HG03196 (cell line): ENCODE measurements at regions not wholly inside any gene's neighbourhood (a gene's known extent, or its start where the extent isn't known, plus 50 kb on each side); places are given as distances from the start of the nearest gene placed in this dataset.
A peak's percentile ranks its signal among the peaks of the same experiment; 100 is the strongest.
"Not testable (repeated sequence)": the region's sequence is repeated elsewhere in the genome, so short reads cannot be mapped to it uniquely, and the experiment has no call there.

ENCODE experiments used
- ATAC-seq: cut with Tn5 transposase; IDR thresholded peaks from one replicate; pipeline ENCODE4 v1.9.1; 2021; ENCODE audit not compliant: unreplicated experiment

DNA sequence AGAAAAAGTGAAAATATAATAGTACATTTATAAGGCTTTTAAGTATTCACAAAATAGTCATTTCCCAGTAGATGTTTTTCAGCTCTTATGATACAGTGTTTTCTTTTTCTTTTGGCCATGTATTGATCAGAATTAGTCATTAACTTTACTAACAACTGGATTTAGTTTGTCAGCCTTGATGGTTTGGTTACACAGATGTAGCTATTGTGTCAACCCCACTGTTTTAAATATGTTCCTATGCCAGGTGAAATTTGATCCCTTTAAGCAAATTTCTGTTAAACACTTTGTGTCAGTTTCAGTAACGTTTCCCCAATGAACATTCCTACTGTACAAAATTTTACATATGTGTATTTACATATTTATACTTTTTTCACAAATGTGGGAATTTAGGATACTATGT, 261.5 kb upstream of the STARD13 start:
- ATAC-seq = no peak

DNA sequence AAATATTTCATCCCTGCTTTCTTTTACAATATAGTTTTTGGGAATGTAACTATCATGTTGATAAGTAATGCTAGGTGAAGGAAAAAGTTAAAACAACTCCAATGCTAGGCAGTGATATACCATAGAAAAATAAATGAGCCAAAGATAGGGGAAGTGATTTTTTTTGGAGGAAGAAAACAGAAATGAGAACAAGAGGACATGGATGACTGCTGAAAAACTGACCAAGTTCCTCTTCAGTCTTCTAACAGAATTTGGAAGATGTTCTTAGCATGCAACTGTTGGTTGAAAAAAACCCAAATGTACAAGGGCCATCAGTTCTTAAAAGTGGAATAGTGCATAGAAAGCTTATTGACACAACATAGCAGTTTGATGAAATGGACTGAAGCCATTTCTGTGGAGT, 262.5 kb upstream of the STARD13 start:
- ATAC-seq = no peak

DNA sequence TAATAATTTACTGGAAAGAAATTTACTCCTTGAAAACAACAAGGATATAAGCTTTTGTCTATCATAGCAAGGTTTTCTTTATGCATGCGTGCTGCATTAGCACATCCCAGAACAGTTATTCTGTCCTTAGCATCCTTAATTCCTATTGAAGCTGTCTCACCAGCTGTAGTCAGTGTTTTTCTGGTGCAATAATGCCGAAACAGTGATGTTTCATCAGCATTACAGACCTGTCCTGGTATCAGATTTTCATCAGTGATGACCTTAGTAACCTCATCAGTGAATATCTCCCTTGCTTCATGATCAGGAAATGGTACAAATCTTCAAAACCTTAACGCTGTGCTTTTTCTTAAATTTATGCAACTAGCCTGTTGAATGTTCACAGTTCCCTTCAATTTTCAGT, 264.7 kb upstream of the STARD13 start:
- no peak for ATAC-seq

DNA sequence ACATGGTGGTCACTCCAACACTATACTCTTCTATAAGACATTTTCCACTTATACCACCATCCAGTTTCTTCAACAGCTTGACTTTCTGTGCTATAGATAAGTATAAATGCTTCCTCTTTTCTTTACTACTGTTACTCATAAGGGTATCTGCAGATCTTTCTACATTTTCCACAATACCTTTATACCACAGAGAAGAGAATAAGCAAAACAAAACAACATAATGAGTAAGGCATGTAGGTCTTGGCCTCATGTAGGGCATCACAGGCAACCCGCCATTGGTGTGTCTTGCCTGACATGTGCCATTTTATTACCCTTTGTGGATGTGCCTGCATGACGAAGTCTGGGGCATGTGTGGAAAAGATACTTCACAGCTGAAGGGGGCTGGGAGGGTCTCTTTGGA, 265.3 kb upstream of the STARD13 start:
- no peak for ATAC-seq

DNA sequence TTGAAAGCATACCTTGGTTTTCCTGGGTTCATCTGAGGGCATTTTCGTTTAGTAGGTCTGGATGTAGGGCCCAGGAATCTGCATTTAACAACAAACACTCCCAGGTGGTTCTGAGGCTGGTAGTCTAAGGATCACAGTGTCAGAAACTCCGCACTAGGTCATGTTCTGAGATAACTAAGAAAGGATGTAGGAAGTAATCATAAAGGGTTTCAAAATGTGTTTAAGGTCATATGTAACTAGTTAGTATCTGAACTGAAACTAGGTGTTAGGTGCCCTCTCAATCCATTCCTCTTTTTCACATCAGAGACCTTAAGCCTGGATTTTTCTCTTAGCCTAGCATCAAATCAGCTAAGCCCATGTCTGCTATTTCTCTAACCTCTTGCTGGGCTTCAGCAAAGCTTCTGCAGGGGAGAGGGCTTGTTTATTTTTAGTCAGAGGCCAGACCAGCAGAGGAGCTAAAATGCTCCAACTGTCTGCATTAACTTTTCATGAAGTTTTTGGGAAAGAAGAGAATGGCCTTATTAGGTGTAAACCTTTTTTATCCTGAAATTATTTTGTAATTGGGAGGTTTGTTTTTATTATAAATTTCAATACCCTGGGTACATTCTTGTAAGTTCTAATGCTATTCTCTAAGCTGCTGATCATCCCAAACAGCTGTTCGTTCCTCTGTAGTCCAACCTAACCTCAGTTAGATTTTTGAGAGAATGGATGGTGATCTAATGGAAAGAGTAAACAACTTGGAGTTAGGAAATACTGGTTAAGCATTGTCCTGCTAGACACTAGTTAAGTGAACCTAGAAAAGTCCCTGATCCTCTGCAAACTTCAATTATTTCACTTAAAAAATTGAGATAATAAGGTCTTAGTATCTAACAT, 262.8 kb upstream of the RFC3 start:
- peak; percentile 91 for ATAC-seq

DNA sequence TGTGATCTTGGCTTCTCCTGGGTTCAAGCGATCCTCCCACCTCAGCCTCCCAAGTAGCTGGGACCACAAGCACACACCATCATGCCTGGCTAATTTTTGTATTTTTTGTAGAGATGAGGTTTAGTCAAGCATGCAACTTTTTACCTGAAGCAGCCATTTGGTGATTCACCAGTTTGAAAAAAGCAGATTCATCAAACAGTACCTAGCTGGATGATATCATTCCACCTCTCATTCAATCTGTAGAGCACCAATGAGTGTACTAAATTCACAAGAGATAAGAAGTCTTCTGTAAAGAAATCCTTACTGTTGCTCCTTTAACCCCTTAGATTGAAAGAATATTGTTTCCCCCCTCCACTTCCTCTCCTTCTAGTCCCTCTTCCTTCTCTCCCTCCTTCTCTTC, 261.1 kb upstream of the RFC3 start:
- ATAC-seq = no peak

DNA sequence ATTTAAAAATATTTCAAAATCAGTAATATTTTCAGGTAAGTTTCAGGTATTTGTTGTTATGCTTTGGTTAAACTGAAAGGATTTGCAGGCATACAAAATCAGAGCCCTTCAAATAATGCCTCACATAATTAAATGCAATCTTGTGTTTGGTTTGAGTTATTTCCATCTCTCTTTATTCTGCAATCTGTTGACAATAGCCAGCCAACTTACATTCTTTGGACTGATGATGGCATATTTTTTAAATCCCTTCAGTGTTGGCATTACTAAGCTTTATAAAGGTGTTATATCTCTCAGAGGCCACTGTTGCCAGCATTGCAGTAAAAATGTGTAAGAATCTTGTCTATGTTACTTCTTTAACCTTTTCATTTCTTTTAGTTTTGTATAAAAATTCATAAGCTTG, 257.2 kb upstream of the RFC3 start:
- ATAC-seq = no peak

DNA sequence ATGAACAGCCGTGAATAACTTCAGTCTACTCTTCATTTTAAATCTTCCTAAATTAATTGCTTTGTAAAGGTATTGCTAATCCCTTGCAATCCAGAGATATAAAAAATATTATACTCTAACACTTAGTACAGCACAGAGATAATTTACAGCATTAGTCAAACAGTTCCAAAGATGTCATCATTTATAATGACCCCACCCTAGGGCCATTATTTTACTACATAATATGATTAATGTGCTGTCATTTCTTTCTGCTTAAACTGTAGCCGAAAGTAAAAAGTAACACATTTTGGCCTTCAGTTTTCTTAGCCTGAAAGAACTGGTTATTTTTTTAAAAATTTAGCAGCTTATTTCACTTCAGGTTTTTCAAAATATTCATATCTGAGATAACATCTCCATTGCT, 256.3 kb upstream of the RFC3 start:
- no peak for ATAC-seq

DNA sequence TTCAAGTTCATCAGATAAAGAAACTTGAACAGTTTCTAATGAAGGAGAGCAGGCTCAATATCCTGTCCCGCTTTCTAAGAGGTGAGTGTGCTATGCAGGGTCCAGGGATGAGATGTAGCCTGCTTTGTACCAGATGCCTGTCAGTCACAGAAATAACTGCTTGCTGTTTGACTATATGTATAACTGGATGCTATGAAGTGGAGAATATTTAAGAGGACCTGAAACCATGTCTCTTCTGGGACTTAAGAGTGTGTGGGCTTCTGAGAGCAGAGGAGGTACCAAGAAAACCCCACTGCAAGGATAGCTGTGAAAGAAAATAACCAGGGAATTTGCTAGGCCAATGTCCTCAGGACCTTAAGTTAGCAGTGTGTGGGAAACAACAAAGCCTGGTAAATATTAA, 246.3 kb upstream of the RFC3 start:
- ATAC-seq = no peak

DNA sequence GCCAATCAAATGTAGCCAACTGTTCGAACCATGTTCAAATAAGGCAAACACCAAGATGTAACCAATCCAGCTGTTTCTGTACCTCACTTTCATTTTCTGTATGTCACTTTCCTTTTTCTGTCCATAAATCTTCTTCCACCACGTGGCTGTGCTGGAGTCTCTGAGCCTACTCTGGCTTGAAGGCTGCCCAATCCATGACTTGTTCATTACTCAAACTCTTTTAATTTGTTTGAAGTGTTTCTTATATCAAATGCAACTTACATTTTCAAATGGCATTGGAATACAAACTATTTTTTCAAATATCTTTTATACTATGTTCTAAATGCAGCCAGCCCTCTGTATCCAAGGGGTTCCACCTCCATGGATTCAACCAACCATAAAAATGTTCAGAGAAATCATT, 245.6 kb upstream of the RFC3 start:
- ATAC-seq = not testable (repeated sequence)

DNA sequence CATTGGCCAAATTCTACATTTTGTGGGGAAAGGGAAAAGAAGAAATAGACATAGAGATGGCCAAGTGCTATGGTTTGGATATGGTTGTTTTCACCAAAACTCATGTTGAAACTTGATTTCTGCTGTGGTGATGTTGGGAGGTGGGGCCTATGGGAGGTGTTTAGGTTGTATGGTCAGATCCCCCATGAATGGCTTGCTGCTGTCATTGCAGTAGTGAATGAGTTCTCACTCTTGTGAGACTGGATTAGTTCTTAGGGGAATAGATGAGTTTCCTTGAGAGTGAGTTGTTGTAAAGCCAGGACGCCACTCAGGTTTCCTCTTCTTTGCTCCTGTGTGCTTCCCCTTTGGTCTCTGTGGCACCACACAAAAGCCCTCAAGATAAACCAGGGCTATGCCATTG, 242.6 kb upstream of the RFC3 start:
- no peak for ATAC-seq

DNA sequence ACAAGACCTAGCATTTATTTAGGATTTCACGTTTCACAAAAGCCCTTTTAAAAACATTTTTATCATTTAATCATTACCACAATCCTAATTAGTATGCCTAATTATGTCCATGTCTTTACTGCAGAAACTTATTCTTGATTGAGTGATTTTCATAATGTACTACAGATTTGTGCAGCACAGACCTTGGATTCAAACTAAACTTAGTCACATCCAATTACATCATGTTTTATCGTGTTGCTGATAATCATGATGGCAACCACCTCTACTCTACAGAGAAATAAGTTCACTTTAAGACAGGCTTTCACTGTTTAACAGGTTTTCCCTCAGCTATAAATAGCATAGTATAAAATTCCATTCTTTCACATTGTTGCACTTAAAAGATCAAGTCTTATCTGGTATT, 240.9 kb upstream of the RFC3 start:
- no peak for ATAC-seq

DNA sequence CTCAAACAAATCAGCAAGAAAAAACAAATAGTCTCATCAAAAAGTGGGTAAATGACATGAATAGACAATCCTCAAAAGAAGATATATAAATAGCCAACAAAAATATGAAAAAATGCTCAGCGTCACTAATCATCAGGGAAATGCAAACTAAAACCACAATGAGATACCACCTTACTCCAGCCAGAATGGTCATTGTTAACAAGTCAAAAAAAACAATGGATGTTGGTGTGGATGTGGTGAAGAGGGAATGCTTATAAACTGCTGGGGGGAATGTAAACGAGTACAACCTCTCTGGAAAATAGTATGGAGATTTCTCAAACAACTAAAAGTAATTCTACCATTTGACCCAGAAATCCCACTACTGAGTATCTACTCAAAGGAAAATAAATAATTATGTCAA, 239.2 kb upstream of the RFC3 start:
- ATAC-seq = no peak

DNA sequence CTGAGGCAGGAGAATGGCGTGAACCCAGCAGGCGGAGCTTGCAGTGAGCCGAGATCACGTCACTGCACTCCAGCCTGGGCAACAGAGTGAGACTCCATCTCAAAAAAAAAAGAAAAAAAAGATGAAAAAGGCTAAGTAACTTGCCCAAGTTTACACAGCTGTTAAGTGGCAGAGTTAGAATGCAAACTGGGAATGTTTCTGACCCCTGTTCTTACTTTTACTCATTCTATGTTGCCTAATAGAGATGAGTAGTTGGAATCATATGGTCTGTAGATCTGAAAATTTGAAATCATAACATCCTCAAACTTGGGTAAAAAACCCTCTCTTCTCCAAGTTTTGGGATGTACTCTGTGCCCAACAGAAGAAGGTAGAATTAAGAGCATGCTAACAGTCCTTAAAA, 235.8 kb upstream of the RFC3 start:
- no peak for ATAC-seq

DNA sequence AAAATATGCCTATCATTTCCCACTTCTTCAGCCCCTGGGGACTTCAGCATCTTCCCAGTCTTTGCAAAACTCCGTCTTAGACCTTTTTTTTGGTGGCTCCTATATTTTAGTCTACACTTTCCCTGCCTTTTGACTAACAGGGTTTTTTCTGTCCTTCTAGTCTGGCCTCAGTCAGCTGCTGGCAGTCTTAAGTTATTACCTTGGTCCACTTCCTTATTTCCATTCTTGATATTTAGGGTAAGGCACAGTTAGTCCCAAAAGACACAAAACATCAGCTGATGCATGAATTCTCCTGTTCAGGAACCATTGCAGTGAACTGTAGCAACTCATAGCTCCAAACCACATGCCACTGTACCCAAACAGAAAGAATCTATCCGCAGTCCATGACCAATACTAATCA, 234.6 kb upstream of the RFC3 start:
- no peak for ATAC-seq

DNA sequence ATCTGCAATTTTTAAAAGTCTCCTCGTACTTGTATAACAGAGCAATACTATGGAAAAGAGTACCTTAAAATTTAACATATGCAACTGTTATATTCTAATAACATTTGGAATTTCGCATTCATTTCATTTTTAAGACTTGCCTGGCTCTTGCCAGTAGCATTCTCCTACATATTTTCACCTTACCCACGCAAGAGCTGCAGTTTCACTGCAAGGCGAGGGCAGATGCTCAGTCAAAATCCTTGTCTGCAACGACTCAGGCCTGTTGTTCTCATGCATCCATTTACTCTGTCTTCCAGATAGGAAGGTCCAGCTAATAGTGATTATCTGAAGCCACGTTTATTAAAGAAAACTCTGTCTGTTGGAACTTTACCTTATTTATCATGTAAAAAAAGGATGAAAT, 227.0 kb upstream of the RFC3 start:
- ATAC-seq = no peak

DNA sequence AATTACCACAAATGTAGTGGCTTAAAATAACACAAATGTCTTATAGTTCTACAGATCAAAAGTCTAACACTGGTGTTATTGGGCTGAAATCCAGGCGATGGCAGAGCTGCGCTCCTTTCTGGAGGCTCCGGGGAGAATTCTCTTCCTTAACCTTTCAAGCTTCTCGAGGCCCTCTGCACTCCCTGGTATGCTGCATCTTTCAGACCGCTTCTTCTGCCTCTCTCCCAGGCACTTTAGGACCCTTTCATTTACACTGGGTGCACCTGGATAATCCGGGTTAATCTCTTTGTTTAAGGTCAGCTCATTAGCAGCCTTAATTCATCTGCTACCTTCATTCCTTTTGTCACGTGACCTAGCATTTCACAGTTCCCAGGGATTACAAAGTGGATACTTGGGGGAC, 211.3 kb upstream of the RFC3 start:
- no peak for ATAC-seq

DNA sequence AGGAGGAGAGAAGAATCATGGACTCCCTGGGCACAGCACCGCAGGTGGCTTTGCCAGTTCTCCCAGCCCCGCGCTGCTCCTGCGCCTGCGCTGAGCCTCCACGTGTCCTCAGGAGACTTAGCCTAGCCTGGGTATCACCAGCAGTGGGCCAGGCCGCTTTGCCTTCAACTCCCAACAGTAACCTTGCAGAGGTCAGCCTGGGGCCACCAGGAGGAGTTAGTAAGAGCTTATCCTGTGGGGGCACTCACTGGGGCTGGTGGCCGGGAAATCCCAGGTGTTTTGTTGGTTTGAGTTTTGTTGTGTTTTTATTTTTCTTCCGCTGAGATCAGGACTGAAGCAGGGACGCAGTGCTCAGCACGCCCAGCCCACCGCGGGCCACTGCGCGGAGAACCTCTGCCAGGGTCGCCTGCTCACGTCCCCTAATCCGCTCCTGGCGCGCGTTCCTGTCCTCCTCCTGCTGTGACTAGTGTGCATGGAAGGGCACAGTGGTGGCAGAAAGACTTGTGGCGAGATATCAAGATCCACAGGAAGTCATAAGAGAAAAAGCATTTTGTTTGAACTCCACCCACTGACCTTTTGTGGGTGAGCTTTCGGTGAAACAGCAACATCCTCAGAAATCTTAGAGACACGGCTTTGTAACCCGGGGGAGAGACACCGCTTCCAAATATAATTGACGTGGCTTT, 207.4 kb upstream of the RFC3 start:
- ATAC-seq = no peak

DNA sequence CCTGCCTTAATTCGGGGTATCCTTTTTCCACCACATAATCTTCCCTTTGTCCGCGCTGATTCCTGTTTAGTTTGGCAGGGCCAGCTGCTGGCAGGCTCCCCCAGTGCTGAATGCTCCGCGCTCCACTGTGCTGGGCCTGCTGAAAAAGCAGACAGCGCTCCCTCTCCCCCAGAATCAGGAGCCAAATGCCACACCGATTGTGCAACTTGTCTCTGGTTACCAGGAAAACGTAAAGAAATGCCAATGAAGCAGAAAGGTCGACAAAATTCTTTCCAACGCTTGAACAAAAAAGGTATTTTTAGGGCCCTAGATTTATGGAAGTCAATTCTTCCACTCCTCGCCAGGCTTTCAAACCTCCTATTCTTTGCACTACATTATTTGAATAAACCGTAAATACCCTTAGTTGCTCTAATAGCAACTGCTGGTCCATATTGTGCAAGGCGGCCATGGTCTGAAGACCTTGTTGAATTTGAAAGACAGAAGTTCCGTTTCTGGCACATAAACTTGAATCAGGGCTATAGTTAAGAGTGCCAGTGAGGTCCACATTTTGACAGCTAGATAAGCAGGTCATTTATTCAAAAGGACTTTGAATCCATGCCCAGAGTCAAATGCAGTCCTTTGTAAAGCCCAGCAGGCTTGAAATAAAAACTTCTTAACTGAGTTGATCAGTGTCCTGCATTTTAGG, 206.7 kb upstream of the RFC3 start:
- ATAC-seq = no peak

DNA sequence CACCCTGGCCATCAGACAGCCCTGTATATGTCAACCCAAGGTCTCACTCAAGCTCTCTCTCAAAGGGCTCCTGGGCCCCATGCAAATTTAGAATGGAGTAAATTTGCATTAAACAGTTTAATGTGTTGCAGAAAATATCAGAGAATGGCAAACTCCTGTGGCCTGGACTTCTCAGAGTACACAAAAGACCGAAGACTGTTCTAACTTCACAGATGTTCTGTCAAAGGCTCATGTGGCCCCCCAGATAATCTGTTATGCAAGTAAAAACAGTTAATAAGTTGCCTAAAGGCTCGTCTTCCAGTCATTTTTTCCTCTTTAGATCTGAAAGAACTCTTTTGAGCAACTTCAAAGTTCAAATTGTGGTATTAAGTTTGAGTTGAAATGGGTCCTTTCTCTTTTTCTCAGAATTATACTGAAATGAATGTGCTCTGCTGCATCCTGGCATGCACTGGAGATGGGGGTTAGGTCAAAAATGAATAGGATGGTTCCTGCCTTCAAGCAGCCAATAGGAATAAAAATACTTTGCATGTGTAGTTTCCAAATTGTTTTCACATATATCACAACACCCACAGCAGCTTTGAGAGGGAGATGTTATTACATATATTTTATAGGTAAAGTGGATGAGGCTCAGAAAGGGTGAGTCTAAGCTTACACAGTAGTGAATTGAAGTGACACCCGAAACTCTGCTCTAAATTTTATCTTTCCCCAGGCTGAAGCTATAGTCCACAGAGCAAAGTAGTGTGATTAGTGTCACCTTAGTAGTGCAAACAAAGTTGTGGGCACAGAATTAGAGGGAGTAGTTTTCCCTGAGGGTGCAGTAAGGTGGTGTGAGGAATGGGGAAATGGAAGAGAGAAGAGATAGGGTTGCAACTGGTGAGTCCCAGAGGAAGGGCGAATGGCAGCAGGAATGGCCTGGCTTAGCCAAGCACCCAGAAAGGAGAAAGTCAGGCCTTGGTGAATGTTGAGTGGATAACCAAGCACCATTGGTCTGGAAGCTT, 205.0 kb upstream of the RFC3 start:
- ATAC-seq = no peak

DNA sequence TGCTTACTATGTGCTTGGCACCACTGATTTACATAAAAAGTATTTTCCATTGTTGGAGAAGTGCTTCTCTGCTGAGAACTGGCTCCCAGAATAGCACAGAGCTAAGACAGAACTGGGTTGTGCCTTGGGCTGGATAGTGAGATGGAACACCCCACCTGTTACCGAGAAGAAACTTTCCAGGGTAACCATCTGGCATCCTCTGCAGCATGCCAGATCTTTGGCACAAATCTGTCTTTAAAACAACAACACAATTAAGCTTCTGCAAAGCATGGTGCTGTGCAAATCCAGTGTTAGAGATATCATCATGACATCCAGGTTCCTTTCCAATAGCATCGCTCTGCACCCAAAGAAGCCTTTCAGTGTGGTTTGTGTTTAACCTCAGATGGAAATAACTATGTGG, 202.5 kb upstream of the RFC3 start:
- no peak for ATAC-seq
